GM23248 (cell line): ENCODE measurements at regions not wholly inside any gene's neighbourhood (a gene's known extent, or its start where the extent isn't known, plus 50 kb on each side); places are given as distances from the start of the nearest gene placed in this dataset.

Experiments
- DNase-seq: peaks from one replicate; pipeline ENCODE4 v3.0.0-alpha.2; 2015
- H2AFZ ChIP-seq: fragments of 200-600 bp; sonication (generic); 2 replicates; pipeline ENCODE4 v1.6.1; 2016; ENCODE audit warnings: antibody characterized with exemption
- H3F3A ChIP-seq: fragments of 200-600 bp; sonication (generic); 2 replicates; pipeline ENCODE4 v1.6.1; 2016; ENCODE audit warnings: mild to moderate bottlenecking, antibody characterized with exemption, mixed run types; ENCODE audit not compliant: insufficient read depth
- H3K27ac ChIP-seq: fragments of 200-600 bp; sonication (generic); 2 replicates; pipeline ENCODE4 v1.5.1; 2016; ENCODE audit warnings: mild to moderate bottlenecking
- H3K27me3 ChIP-seq: fragments of 200-600 bp; sonication (generic); replicated peaks from 2 replicates; pipeline ENCODE4 v1.6.1; 2016; ENCODE audit warnings: mild to moderate bottlenecking; ENCODE audit not compliant: insufficient read depth
- H3K36me3 ChIP-seq: fragments of 200-600 bp; sonication (generic); 2 replicates; pipeline ENCODE4 v1.6.1; 2016; ENCODE audit warnings: low read depth, mild to moderate bottlenecking
- H3K4me1 ChIP-seq: fragments of 200-600 bp; sonication (generic); 2 replicates; pipeline ENCODE4 v1.6.1; 2016; ENCODE audit warnings: mild to moderate bottlenecking; ENCODE audit not compliant: insufficient read depth
- H3K4me2 ChIP-seq: fragments of 200-600 bp; sonication (generic); one replicate; pipeline ENCODE4 v1.6.1; 2016; ENCODE audit warnings: mild to moderate bottlenecking; ENCODE audit not compliant: unreplicated experiment
- H3K4me3 ChIP-seq: fragments of 200-600 bp; sonication (generic); 2 replicates; pipeline ENCODE4 v1.5.1; 2016; ENCODE audit warnings: mild to moderate bottlenecking
- H3K79me2 ChIP-seq: fragments of 200-600 bp; sonication (generic); 2 replicates; pipeline ENCODE4 v1.6.1; 2016; ENCODE audit warnings: mild to moderate bottlenecking; ENCODE audit not compliant: insufficient read depth
- H3K9ac ChIP-seq: fragments of 200-600 bp; sonication (generic); 2 replicates; pipeline ENCODE4 v1.6.1; 2016; ENCODE audit warnings: mild to moderate bottlenecking
- H3K9me2 ChIP-seq: fragments of 200-600 bp; sonication (generic); 2 replicates; pipeline ENCODE4 v1.6.1; 2016; ENCODE audit warnings: mixed run types, mild to moderate bottlenecking, moderate library complexity; ENCODE audit not compliant: insufficient read depth
- H3K9me3 ChIP-seq: fragments of 200-600 bp; sonication (generic); one replicate; pipeline ENCODE4 v1.6.1; 2017; ENCODE audit warnings: low read depth
- H4K20me1 ChIP-seq: fragments of 200-600 bp; sonication (generic); 2 replicates; pipeline ENCODE4 v1.6.0; 2016; ENCODE audit not compliant: insufficient read depth
- EZH2 ChIP-seq: fragments of 200-600 bp; sonication (generic); IDR thresholded peaks from 2 replicates; pipeline ENCODE4 v1.6.1; 2018; ENCODE audit warnings: antibody characterized with exemption, mild to moderate bottlenecking; ENCODE audit not compliant: insufficient read depth, poor library complexity, severe bottlenecking
- EZH2phosphoT487 ChIP-seq: fragments of 200-600 bp; sonication (generic); IDR thresholded peaks from 2 replicates; pipeline ENCODE4 v1.6.1; 2018; ENCODE audit warnings: antibody characterized with exemption, moderate library complexity, mild to moderate bottlenecking, low read depth; ENCODE audit not compliant: insufficient read depth
- WGBS, 2 experiments: methylation state at CpG; one replicate each; pipeline ENCODE4 v1.1.6; 2015 to 2017; ENCODE audit warnings: low lambda C conversion rate in 2 of 2, low coverage in 1 of 2; ENCODE audit errors: missing lambda C conversion rate in 2 of 2; 5-methylcytosine and 5-hydroxymethylcytosine counted together
- in situ Hi-C: fragments of 300-500 bp; cut with MboI; formaldehyde crosslinking; loops from 2 replicates; pipeline ENCODE4 v1.15.0; 2020

- Histone ChIP-seq H3K27ac (no peak overlapping the region), H3K79me2 (no peaks in the 10 kb centered on the region), H3K9ac (no peak overlapping the region), H3K9me2 (no peaks in the 10 kb centered on the region), H3F3A (no peaks in the 10 kb centered on the region), H3K36me3 (no peaks in the 10 kb centered on the region), H3K4me3 (no peak overlapping the region), H2AFZ (0 out of 2 replicates have a peak overlapping the region, but pooled peaks have one; percentile 10), H4K20me1 (no peaks in the 10 kb centered on the region), H3K9me3 (no peaks in the 10 kb centered on the region), H3K4me2 (no peak overlapping the region), H3K27me3 (no peaks in the 10 kb centered on the region), H3K4me1 (peaks cover 1% of the 10 kb centered on the region)
- TF ChIP-seq EZH2phosphoT487 (no peak), EZH2 (no peak)
- WGBS, 2 experiments = 52 to 56% methylated on average over 3 of the region's 3 CpGs
- no peak for DNase-seq
- in situ Hi-C loops = no loop called here
These were observed 226.7 kb upstream of the SFRP2 start for GRCh38 chr4:154015578-154015977.

- Histone ChIP-seq H3K4me1 (peaks cover 8% of the 10 kb centered on the region), H3K4me3 (no peak overlapping the region), H3K9ac (no peak overlapping the region), H3K9me3 (no peaks in the 10 kb centered on the region), H3K27me3 (no peaks in the 10 kb centered on the region), H3K4me2 (no peak overlapping the region), H3F3A (no peaks in the 10 kb centered on the region), H3K36me3 (no peaks in the 10 kb centered on the region), H4K20me1 (no peaks in the 10 kb centered on the region), H3K9me2 (no peaks in the 10 kb centered on the region), H2AFZ (0 out of 2 replicates have a peak overlapping the region, but pooled peaks have one; percentile 34), H3K79me2 (no peaks in the 10 kb centered on the region), H3K27ac (no peak overlapping the region)
- no peak for DNase-seq
- in situ Hi-C loops = no loop called here
- WGBS, 2 experiments = 43% methylated on average over 7 of the region's 7 CpGs
- TF ChIP-seq EZH2phosphoT487 (no peak), EZH2 (no peak)
These were observed 225.8 kb upstream of the SFRP2 start for GRCh38 chr4:154014407-154015321.

GRCh38 chr4:154013576-154013975 is 224.7 kb upstream of the SFRP2 start:
- Histone ChIP-seq H3K4me1 (peaks cover 8% of the 10 kb centered on the region), H3F3A (no peaks in the 10 kb centered on the region), H3K79me2 (no peaks in the 10 kb centered on the region), H3K4me3 (no peak overlapping the region), H3K9me3 (no peaks in the 10 kb centered on the region), H3K9me2 (no peaks in the 10 kb centered on the region), H2AFZ (no peak overlapping the region), H4K20me1 (no peaks in the 10 kb centered on the region), H3K27me3 (no peaks in the 10 kb centered on the region), H3K9ac (no peak overlapping the region), H3K27ac (no peak overlapping the region), H3K4me2 (no peak overlapping the region), H3K36me3 (no peaks in the 10 kb centered on the region)
- in situ Hi-C loops = no loop called here
- TF ChIP-seq EZH2phosphoT487 (no peak), EZH2 (no peak)
- DNase-seq = no peak

GRCh38 chr4:154010371-154010770 is 221.5 kb upstream of the SFRP2 start:
- Histone ChIP-seq H2AFZ (peak overlapping the region; percentile 91), H3K27ac (peak overlapping the region; percentile 58), H3K4me3 (no peak overlapping the region), H3K9ac (peak overlapping the region; percentile 28), H3K36me3 (no peaks in the 10 kb centered on the region), H3K4me2 (peak overlapping the region; percentile 45), H3K4me1 (peaks cover 10% of the 10 kb centered on the region), H3K27me3 (no peaks in the 10 kb centered on the region), H3K9me3 (no peaks in the 10 kb centered on the region), H3F3A (peaks cover 2% of the 10 kb centered on the region; the same call in 1 of the 2 replicates), H3K9me2 (no peaks in the 10 kb centered on the region), H3K79me2 (no peaks in the 10 kb centered on the region; the same call in 1 of the 2 replicates), H4K20me1 (no peaks in the 10 kb centered on the region)
- WGBS, 2 experiments = 14 to 20% methylated on average over 7 of the region's 7 CpGs
- in situ Hi-C loops = no loop called here
- peak; percentile 76 for DNase-seq
- TF ChIP-seq EZH2phosphoT487 (no peak), EZH2 (no peak)
